H9 (cell line): ENCODE measurements at regions not wholly inside any gene's neighbourhood (a gene's known extent, or its start where the extent isn't known, plus 50 kb on each side); places are given as distances from the start of the nearest gene placed in this dataset.
A peak's percentile ranks its signal among the peaks of the same experiment; 100 is the strongest.

Source experiments
- DNase-seq: peaks from one replicate; pipeline ENCODE4 v3.0.0-alpha.2; 2017
- H2AFZ ChIP-seq: one replicate; pipeline ENCODE4 v1.6.1; 2013; ENCODE audit warnings: mild to moderate bottlenecking, low read length, control low read depth, moderate library complexity
- H2AK5ac ChIP-seq: 2 replicates; pipeline ENCODE4 v1.6.1; 2013; ENCODE audit warnings: low read length, control low read depth, mixed read lengths; ENCODE audit not compliant: insufficient read length
- H2BK120ac ChIP-seq: one replicate; pipeline ENCODE4 v1.6.1; 2013; ENCODE audit warnings: low read depth, mild to moderate bottlenecking, low read length, control low read depth, inconsistent platforms; ENCODE audit not compliant: poor library complexity, severe bottlenecking
- H2BK12ac ChIP-seq: 2 replicates; pipeline ENCODE4 v1.6.1; 2013; ENCODE audit warnings: low read length, control low read depth, mixed read lengths, low read depth; ENCODE audit not compliant: insufficient read length
- H2BK15ac ChIP-seq: 2 replicates; pipeline ENCODE4 v1.6.1; 2013; ENCODE audit warnings: low read depth, low read length, control low read depth
- H2BK20ac ChIP-seq: one replicate; pipeline ENCODE4 v1.6.1; 2013; ENCODE audit warnings: low read depth, mild to moderate bottlenecking, low read length, control low read depth, inconsistent platforms; ENCODE audit not compliant: poor library complexity, severe bottlenecking
- H2BK5ac ChIP-seq: 2 replicates; pipeline ENCODE4 v1.6.1; 2013; ENCODE audit warnings: low read length, control low read depth, mixed read lengths; ENCODE audit not compliant: insufficient read length
- H3K14ac ChIP-seq: 2 replicates; pipeline ENCODE4 v1.6.1; 2013; ENCODE audit warnings: low read length, control low read depth; ENCODE audit not compliant: insufficient read depth
- H3K18ac ChIP-seq: 2 replicates; pipeline ENCODE4 v1.6.1; 2013; ENCODE audit warnings: low read depth, mild to moderate bottlenecking, mixed read lengths, low read length, control low read depth; ENCODE audit not compliant: insufficient read length
- H3K23ac ChIP-seq: 2 replicates; pipeline ENCODE4 v1.6.1; 2013; ENCODE audit warnings: low read length, control low read depth, mixed read lengths, low read depth; ENCODE audit not compliant: insufficient read length
- H3K23me2 ChIP-seq: 2 replicates; pipeline ENCODE4 v1.6.1; 2013; ENCODE audit warnings: low read depth, mild to moderate bottlenecking, mixed read lengths, low read length, control low read depth; ENCODE audit not compliant: insufficient read length, poor library complexity, severe bottlenecking
- H3K27ac ChIP-seq: 2 replicates; pipeline ENCODE4 v1.5.1; 2013; ENCODE audit warnings: low read length, control low read depth, mixed read lengths, low read depth; ENCODE audit not compliant: insufficient read length
- H3K27me3 ChIP-seq: 2 replicates; pipeline ENCODE4 v1.6.1; 2013; ENCODE audit warnings: low read length, control low read depth, inconsistent platforms; ENCODE audit not compliant: insufficient read depth
- H3K4ac ChIP-seq: 2 replicates; pipeline ENCODE4 v1.6.1; 2013; ENCODE audit warnings: low read depth, mild to moderate bottlenecking, control low read depth, inconsistent platforms, low read length, moderate library complexity
- H3K4me1 ChIP-seq: 2 replicates; pipeline ENCODE4 v1.6.1; 2013; ENCODE audit warnings: low read length, control low read depth, inconsistent platforms; ENCODE audit not compliant: insufficient read depth
- H3K4me2 ChIP-seq: 2 replicates; pipeline ENCODE4 v1.6.1; 2013; ENCODE audit warnings: low read length, control low read depth, mixed read lengths; ENCODE audit not compliant: insufficient read length, insufficient read depth
- H3K56ac ChIP-seq: 2 replicates; pipeline ENCODE4 v1.6.1; 2013; ENCODE audit warnings: low read depth, mild to moderate bottlenecking, mixed read lengths, low read length, control low read depth; ENCODE audit not compliant: insufficient read length
- H3K79me1 ChIP-seq: 2 replicates; pipeline ENCODE4 v1.6.1; 2013; ENCODE audit warnings: low read depth, mild to moderate bottlenecking, moderate library complexity, low read length, control low read depth, inconsistent platforms; ENCODE audit not compliant: insufficient read depth, poor library complexity, severe bottlenecking
- H3K79me2 ChIP-seq: 2 replicates; pipeline ENCODE4 v1.6.1; 2013; ENCODE audit warnings: low read length, control low read depth, inconsistent platforms; ENCODE audit not compliant: insufficient read depth
- H3K9ac ChIP-seq: 2 replicates; pipeline ENCODE4 v1.6.1; 2013; ENCODE audit warnings: low read length, control low read depth, mixed read lengths; ENCODE audit not compliant: insufficient read length; ENCODE audit errors: extremely low read depth
- H3K9me3 ChIP-seq: one replicate; pipeline ENCODE4 v1.6.1; 2013; ENCODE audit warnings: low read depth, low read length, inconsistent platforms; ENCODE audit not compliant: control insufficient read depth
- H3T11ph ChIP-seq: one replicate; pipeline ENCODE4 v1.6.1; 2013; ENCODE audit warnings: mild to moderate bottlenecking, low read length, control low read depth, inconsistent platforms
- H4K20me1 ChIP-seq: one replicate; pipeline ENCODE4 v1.6.1; 2013; ENCODE audit not compliant: control insufficient read depth, insufficient read length, insufficient read depth
- H4K5ac ChIP-seq: 2 replicates; pipeline ENCODE4 v1.6.1; 2013; ENCODE audit warnings: low read depth, mild to moderate bottlenecking, mixed read lengths, low read length, control low read depth; ENCODE audit not compliant: insufficient read length
- H4K8ac ChIP-seq: replicated peaks from 2 replicates; pipeline ENCODE4 v1.6.1; 2013; ENCODE audit warnings: low read length, control low read depth, mixed read lengths, low read depth; ENCODE audit not compliant: insufficient read length
- H4K91ac ChIP-seq: 2 replicates; pipeline ENCODE4 v1.6.1; 2013; ENCODE audit warnings: low read depth, mild to moderate bottlenecking, moderate library complexity, mixed read lengths, low read length, control low read depth; ENCODE audit not compliant: insufficient read length
- H3K27ac Mint-ChIP-seq, 3 experiments: 2 replicates in 2 of 3; 3 replicates in 1 of 3; pipeline ENCODE4 v1.8.0; 2020 to 2021; ENCODE audit warnings: mixed read lengths in 3 of 3, mild to moderate bottlenecking in 1 of 3, moderate library complexity in 1 of 3
- H3K27me3 Mint-ChIP-seq: 2 replicates; pipeline ENCODE4 v1.8.0; 2021; ENCODE audit warnings: low read depth, mild to moderate bottlenecking, moderate library complexity, mixed read lengths
- H3K36me3 Mint-ChIP-seq, 3 experiments: 2 replicates in 2 of 3; 3 replicates in 1 of 3; pipeline ENCODE4 v1.8.0; 2020 to 2021; ENCODE audit warnings: low read depth in 3 of 3, mixed read lengths in 3 of 3; ENCODE audit not compliant: insufficient read depth in 1 of 3
- H3K4me1 Mint-ChIP-seq, 2 experiments: 2 replicates each; pipeline ENCODE4 v1.8.0; 2020; ENCODE audit warnings: mixed read lengths in 2 of 2
- H3K4me3 Mint-ChIP-seq, 2 experiments: 2 replicates in 1 of 2; 3 replicates in 1 of 2; pipeline ENCODE4 v1.8.0; 2020 to 2021; ENCODE audit warnings: mild to moderate bottlenecking in 2 of 2, mixed read lengths in 2 of 2, moderate library complexity in 1 of 2
- H3K9me3 Mint-ChIP-seq, 2 experiments: 2 replicates in 1 of 2; 3 replicates in 1 of 2; pipeline ENCODE4 v1.8.0; 2020; ENCODE audit warnings: mild to moderate bottlenecking in 2 of 2, mixed read lengths in 2 of 2, moderate library complexity in 1 of 2
- WGBS: extraction: QIAGEN DNeasy Blood & Tissue Kit; methylation state at CpG from one replicate; pipeline ENCODE4 v1.1.7; 2013; ENCODE audit warnings: missing lambda C conversion rate, low lambda C conversion rate, mixed read lengths; ENCODE audit not compliant: insufficient read length; ENCODE audit errors: extremely low coverage; 5-methylcytosine and 5-hydroxymethylcytosine counted together
- TF ChIP-seq, protein P1 (sequence below): fragments of 200-600 bp; sonication (generic); conservative IDR thresholded peaks from 3 replicates; pipeline ENCODE4 v1.8.0; 2021; ENCODE audit warnings: antibody characterized with exemption, mild to moderate bottlenecking

DNA sequence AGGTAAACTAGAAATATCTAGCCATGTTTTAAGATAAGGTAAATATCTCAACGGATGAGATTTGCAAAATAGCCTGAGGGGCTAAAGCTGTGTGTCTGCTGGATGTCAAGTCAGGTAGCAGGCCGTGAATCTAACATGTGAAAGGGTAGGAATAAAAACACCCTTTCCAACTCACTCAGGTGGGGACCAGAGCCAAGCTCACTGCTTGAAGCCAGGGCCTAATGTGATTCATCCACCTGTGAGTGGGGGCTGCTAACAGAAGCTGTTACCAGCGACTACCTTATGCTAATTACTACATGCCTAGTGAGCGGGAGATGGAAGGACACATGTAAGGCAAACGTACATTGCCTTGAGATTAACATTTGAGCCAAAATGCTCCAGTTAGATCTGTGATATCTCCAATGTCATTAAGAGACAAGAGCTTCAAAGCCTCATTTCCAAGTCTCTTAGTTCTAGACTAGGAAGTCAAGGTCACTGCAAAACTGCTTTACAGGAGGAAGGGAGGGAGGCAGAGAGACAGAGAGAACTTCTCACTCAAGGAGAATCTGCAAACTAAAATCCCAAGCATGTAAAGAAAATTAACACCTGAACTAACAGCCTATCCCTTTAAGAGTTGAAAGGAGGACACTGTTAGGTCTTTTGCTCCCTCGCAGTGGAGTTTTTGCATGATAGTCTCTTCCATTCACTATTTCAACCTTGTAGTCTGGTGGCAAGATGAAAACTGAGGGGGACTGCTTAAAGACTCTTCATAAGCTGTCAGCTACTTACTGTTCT, 141.6 kb upstream of the RPS23 start:
- no peak overlapping the region for H3K4me3 Mint-ChIP-seq
- H3K9me3 Mint-ChIP-seq, result peaks cover 2 to 6% of the 10 kb centered on the region in 2 experiments; a peak in 4 of 5 replicates
- TF ChIP-seq, protein P1, sequence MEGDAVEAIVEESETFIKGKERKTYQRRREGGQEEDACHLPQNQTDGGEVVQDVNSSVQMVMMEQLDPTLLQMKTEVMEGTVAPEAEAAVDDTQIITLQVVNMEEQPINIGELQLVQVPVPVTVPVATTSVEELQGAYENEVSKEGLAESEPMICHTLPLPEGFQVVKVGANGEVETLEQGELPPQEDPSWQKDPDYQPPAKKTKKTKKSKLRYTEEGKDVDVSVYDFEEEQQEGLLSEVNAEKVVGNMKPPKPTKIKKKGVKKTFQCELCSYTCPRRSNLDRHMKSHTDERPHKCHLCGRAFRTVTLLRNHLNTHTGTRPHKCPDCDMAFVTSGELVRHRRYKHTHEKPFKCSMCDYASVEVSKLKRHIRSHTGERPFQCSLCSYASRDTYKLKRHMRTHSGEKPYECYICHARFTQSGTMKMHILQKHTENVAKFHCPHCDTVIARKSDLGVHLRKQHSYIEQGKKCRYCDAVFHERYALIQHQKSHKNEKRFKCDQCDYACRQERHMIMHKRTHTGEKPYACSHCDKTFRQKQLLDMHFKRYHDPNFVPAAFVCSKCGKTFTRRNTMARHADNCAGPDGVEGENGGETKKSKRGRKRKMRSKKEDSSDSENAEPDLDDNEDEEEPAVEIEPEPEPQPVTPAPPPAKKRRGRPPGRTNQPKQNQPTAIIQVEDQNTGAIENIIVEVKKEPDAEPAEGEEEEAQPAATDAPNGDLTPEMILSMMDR, result no peak
- no peak overlapping the region for H2AK5ac ChIP-seq
- H4K5ac ChIP-seq, result no peak overlapping the region
- H3K4me1 Mint-ChIP-seq, result peaks cover 29 to 33% of the 10 kb centered on the region in 2 experiments
- DNase-seq, result no peak
- H3K14ac ChIP-seq, result no peak overlapping the region
- H3K27ac ChIP-seq, result no peak overlapping the region
- H4K20me1 ChIP-seq, result no peaks in the 10 kb centered on the region
- H3K56ac ChIP-seq, result no peak overlapping the region
- no peaks in the 10 kb centered on the region for H3K9me3 ChIP-seq
- no peak overlapping the region for H3K4me2 ChIP-seq
- H3K27ac Mint-ChIP-seq, result peak overlapping the region in 1 of 3 experiments; percentile 6; a peak in 1 of 7 replicates
- no peaks in the 10 kb centered on the region for H3K27me3 ChIP-seq
- no peak overlapping the region for H2AFZ ChIP-seq
- no peak overlapping the region for H4K8ac ChIP-seq
- H2BK20ac ChIP-seq, result no peak overlapping the region
- H3T11ph ChIP-seq, result no peak overlapping the region
- no peaks in the 10 kb centered on the region for H3K23me2 ChIP-seq
- no peaks in the 10 kb centered on the region for H3K79me1 ChIP-seq
- H3K9ac ChIP-seq, result no peak overlapping the region
- WGBS, result no CpG with 5 or more reads among the region's 6 CpGs
- no peaks in the 10 kb centered on the region for H3K79me2 ChIP-seq
- no peak overlapping the region for H3K23ac ChIP-seq
- H2BK15ac ChIP-seq, result no peak overlapping the region
- no peak overlapping the region for H4K91ac ChIP-seq
- H2BK120ac ChIP-seq, result no peak overlapping the region
- H3K4ac ChIP-seq, result no peak overlapping the region
- H3K4me1 ChIP-seq, result no peaks in the 10 kb centered on the region; the same call in 1 of the 2 replicates
- H2BK5ac ChIP-seq, result no peak overlapping the region
- no peaks in the 10 kb centered on the region for H3K27me3 Mint-ChIP-seq
- no peak overlapping the region for H2BK12ac ChIP-seq
- peaks cover 0 to 4% (median 0%) of the 10 kb centered on the region in 3 experiments; a peak in 3 of 7 replicates for H3K36me3 Mint-ChIP-seq
- H3K18ac ChIP-seq, result no peak overlapping the region
